ENCODE measurements at regions not wholly inside any gene's neighbourhood (a gene's known extent, or its start where the extent isn't known, plus 50 kb on each side); places are given as distances from the start of the nearest gene placed in this dataset.

DNA sequence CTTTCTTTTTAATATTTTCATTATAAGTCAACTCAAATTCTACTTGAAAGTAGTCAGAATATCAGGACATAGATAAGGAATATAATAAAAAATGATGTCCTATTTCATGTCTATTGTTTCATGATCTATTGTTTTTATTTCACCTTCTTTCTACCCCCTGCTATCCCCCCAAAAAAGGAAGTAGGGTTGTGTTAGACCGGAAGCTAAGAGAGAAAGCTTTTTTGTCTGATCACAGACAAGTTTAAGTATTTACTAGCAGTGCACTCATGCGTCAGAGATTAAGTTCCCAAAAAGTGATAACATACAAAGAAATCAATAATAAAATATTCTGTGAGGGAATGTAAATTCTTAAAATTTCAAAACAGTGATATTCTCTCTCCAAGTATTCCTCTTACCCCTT lies 447.1 kb upstream of the CNTNAP5 start:
- TF ChIP-seq, protein P1, sequence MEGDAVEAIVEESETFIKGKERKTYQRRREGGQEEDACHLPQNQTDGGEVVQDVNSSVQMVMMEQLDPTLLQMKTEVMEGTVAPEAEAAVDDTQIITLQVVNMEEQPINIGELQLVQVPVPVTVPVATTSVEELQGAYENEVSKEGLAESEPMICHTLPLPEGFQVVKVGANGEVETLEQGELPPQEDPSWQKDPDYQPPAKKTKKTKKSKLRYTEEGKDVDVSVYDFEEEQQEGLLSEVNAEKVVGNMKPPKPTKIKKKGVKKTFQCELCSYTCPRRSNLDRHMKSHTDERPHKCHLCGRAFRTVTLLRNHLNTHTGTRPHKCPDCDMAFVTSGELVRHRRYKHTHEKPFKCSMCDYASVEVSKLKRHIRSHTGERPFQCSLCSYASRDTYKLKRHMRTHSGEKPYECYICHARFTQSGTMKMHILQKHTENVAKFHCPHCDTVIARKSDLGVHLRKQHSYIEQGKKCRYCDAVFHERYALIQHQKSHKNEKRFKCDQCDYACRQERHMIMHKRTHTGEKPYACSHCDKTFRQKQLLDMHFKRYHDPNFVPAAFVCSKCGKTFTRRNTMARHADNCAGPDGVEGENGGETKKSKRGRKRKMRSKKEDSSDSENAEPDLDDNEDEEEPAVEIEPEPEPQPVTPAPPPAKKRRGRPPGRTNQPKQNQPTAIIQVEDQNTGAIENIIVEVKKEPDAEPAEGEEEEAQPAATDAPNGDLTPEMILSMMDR (IDR thresholded peaks at IDR 0.05), result no peak
- no peak for TF ChIP-seq POLR2A (IDR thresholded peaks at IDR 0.05)

Data from esophagus squamous epithelium (tissue), 4 donors.